Lower leg skin (tissue), 3 donors: ENCODE measurements at regions not wholly inside any gene's neighbourhood (a gene's known extent, or its start where the extent isn't known, plus 50 kb on each side); places are given as distances from the start of the nearest gene placed in this dataset.

ENCODE experiments used
- POLR2A ChIP-seq, 2 donors: fragments of 450-650 bp; IDR thresholded peaks; one replicate each; pipeline ENCODE4 v1.6.1; 2016 to 2017; ENCODE audit warnings: antibody characterized with exemption in 2 of 2, mild to moderate bottlenecking in 1 of 2, moderate library complexity in 1 of 2
- TF ChIP-seq, protein P1 (sequence below), 3 donors: fragments of 450-650 bp; IDR thresholded peaks; one replicate each; pipeline ENCODE4 v1.5.1; 2016; ENCODE audit warnings: antibody characterized with exemption in 3 of 3, mild to moderate bottlenecking in 3 of 3, moderate library complexity in 2 of 3

DNA sequence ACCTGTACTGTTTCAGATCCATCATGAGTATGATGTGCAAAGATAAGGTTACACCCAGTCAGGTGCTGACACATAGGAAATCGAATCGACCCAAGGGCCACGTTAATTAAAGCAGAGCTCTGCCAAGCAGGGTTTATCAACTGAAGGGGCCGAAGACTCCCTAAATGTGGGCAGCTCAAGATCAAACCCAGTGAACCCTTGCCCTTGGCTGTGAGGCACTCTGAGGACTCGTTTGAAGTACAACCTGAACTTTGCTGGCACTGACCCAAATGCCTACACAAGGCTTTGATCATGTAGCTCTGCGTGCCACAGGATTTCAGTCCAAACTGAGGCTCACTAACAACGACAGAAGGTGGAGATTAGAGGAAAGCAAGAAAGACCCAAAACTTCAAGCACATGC lies 352.1 kb downstream of the MTX2 start:
- TF ChIP-seq, protein P1, sequence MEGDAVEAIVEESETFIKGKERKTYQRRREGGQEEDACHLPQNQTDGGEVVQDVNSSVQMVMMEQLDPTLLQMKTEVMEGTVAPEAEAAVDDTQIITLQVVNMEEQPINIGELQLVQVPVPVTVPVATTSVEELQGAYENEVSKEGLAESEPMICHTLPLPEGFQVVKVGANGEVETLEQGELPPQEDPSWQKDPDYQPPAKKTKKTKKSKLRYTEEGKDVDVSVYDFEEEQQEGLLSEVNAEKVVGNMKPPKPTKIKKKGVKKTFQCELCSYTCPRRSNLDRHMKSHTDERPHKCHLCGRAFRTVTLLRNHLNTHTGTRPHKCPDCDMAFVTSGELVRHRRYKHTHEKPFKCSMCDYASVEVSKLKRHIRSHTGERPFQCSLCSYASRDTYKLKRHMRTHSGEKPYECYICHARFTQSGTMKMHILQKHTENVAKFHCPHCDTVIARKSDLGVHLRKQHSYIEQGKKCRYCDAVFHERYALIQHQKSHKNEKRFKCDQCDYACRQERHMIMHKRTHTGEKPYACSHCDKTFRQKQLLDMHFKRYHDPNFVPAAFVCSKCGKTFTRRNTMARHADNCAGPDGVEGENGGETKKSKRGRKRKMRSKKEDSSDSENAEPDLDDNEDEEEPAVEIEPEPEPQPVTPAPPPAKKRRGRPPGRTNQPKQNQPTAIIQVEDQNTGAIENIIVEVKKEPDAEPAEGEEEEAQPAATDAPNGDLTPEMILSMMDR (IDR thresholded peaks at IDR 0.05): no peak
- no peak for TF ChIP-seq POLR2A (IDR thresholded peaks at IDR 0.05)
